ENCODE measurements at regions not wholly inside any gene's neighbourhood (a gene's known extent, or its start where the extent isn't known, plus 50 kb on each side); places are given as distances from the start of the nearest gene placed in this dataset.
"Not testable (repeated sequence)": the region's sequence is repeated elsewhere in the genome, so short reads cannot be mapped to it uniquely, and the experiment has no call there.

GRCh38 chr5:24222876-24223275, 421.9 kb downstream of the CDH10 start:
- peak; percentile 80 for ATAC-seq (ENCODE audit: low read depth)
- no peak for DNase-seq (ENCODE audit: low spot score)
- peaks cover 8% of the 10 kb centered on the region for H3K9me3 ChIP-seq (ENCODE audit: severe bottlenecking)
- no peaks in the 10 kb centered on the region for H3K36me3 ChIP-seq (ENCODE audit: low read depth)
- no peaks in the 10 kb centered on the region for H3K27me3 ChIP-seq (ENCODE audit: insufficient read depth, poor library complexity, severe bottlenecking)
- TF ChIP-seq CTCF (IDR thresholded peaks at IDR 0.05; ENCODE audit: poor library complexity, severe bottlenecking): no peak
- no peak overlapping the region for H3K4me3 ChIP-seq (ENCODE audit: severe bottlenecking)
- H3K27ac ChIP-seq (ENCODE audit: poor library complexity, severe bottlenecking): peak overlapping the region; percentile 65
- peaks cover 27% of the 10 kb centered on the region for H3K4me1 ChIP-seq (ENCODE audit: insufficient read depth, poor library complexity, severe bottlenecking)

GRCh38 chr5:24225051-24225450, 419.7 kb downstream of the CDH10 start:
- H3K4me1 ChIP-seq (ENCODE audit: insufficient read depth, poor library complexity, severe bottlenecking): peaks cover 27% of the 10 kb centered on the region
- no peak overlapping the region for H3K4me3 ChIP-seq (ENCODE audit: severe bottlenecking)
- no peaks in the 10 kb centered on the region for H3K27me3 ChIP-seq (ENCODE audit: insufficient read depth, poor library complexity, severe bottlenecking)
- peak; percentile 71 for ATAC-seq (ENCODE audit: low read depth)
- DNase-seq (ENCODE audit: low spot score): no peak
- H3K36me3 ChIP-seq (ENCODE audit: low read depth): no peaks in the 10 kb centered on the region
- TF ChIP-seq CTCF (IDR thresholded peaks at IDR 0.05; ENCODE audit: poor library complexity, severe bottlenecking): no peak
- peaks cover 8% of the 10 kb centered on the region for H3K9me3 ChIP-seq (ENCODE audit: severe bottlenecking)
- no peak overlapping the region for H3K27ac ChIP-seq (ENCODE audit: poor library complexity, severe bottlenecking)

GRCh38 chr5:24226479-24226878, 418.3 kb downstream of the CDH10 start:
- H3K27ac ChIP-seq (ENCODE audit: poor library complexity, severe bottlenecking): no peak overlapping the region
- TF ChIP-seq CTCF (IDR thresholded peaks at IDR 0.05; ENCODE audit: poor library complexity, severe bottlenecking): no peak
- H3K4me3 ChIP-seq (ENCODE audit: severe bottlenecking): no peak overlapping the region
- DNase-seq (ENCODE audit: low spot score) (no peak), ATAC-seq (ENCODE audit: low read depth) (no peak)
- no peaks in the 10 kb centered on the region for H3K36me3 ChIP-seq (ENCODE audit: low read depth)
- peaks cover 27% of the 10 kb centered on the region for H3K4me1 ChIP-seq (ENCODE audit: insufficient read depth, poor library complexity, severe bottlenecking)
- no peaks in the 10 kb centered on the region for H3K27me3 ChIP-seq (ENCODE audit: insufficient read depth, poor library complexity, severe bottlenecking)
- no peaks in the 10 kb centered on the region for H3K9me3 ChIP-seq (ENCODE audit: severe bottlenecking)

- not testable (repeated sequence) for H3K27ac ChIP-seq (ENCODE audit: poor library complexity, severe bottlenecking); H3K36me3 ChIP-seq (ENCODE audit: low read depth); H3K9me3 ChIP-seq (ENCODE audit: severe bottlenecking); DNase-seq (ENCODE audit: low spot score); H3K27me3 ChIP-seq (ENCODE audit: insufficient read depth, poor library complexity, severe bottlenecking); ATAC-seq (ENCODE audit: low read depth); H3K4me3 ChIP-seq (ENCODE audit: severe bottlenecking)
- H3K4me1 ChIP-seq (ENCODE audit: insufficient read depth, poor library complexity, severe bottlenecking): peaks cover 22% of the 10 kb centered on the region
These were observed 416.9 kb downstream of the CDH10 start for GRCh38 chr5:24227881-24228280.

- TF ChIP-seq CTCF (IDR thresholded peaks at IDR 0.05; ENCODE audit: poor library complexity, severe bottlenecking): no peak
- DNase-seq (ENCODE audit: low spot score) (no peak), ATAC-seq (ENCODE audit: low read depth) (no peak)
- H3K27me3 ChIP-seq (ENCODE audit: insufficient read depth, poor library complexity, severe bottlenecking): no peaks in the 10 kb centered on the region
- no peaks in the 10 kb centered on the region for H3K9me3 ChIP-seq (ENCODE audit: severe bottlenecking)
- no peaks in the 10 kb centered on the region for H3K4me1 ChIP-seq (ENCODE audit: insufficient read depth, poor library complexity, severe bottlenecking)
- no peak overlapping the region for H3K4me3 ChIP-seq (ENCODE audit: severe bottlenecking)
- H3K36me3 ChIP-seq (ENCODE audit: low read depth): no peaks in the 10 kb centered on the region
- H3K27ac ChIP-seq (ENCODE audit: poor library complexity, severe bottlenecking): no peak overlapping the region
These were observed 412.7 kb downstream of the CDH10 start for GRCh38 chr5:24232041-24232440.

Data from RWPE2 (cell line).